HCT116 (cell line): ENCODE measurements at regions not wholly inside any gene's neighbourhood (a gene's known extent, or its start where the extent isn't known, plus 50 kb on each side); places are given as distances from the start of the nearest gene placed in this dataset.

Experiments used
- ATAC-seq: fragments of 200-7000 bp; cut with Tn5 transposase; 2 replicates; pipeline ENCODE4 v1.9.1; 2020; ENCODE audit warnings: mild to moderate bottlenecking, moderate library complexity
- BruUV-seq: library from RNA; stranded (reverse); fragments of 400-500 nt; replicated peaks from 2 replicates; lab custom pipeline; 2021; lab: Mats Ljungman, UMichigan
- CTCF ChIA-PET: fragments of 300-600 bp; sonication (Branson Sonifier 250); formaldehyde crosslinking; loops from one replicate; lab custom pipeline; 2021; ENCODE audit warnings: antibody characterized with exemption; lab: Charles Lee
- POLR2A ChIA-PET: fragments of 300-600, 350-600 bp; sonication (Branson Sonifier 250); formaldehyde crosslinking; loops from one replicate; lab custom pipeline; 2021; ENCODE audit warnings: antibody characterized with exemption; lab: Charles Lee
- RAD21 ChIA-PET, 2 experiments: fragments of 300-600 bp; sonication (Branson Sonifier 250); formaldehyde crosslinking; loops; one replicate each; lab custom pipeline; 2023; ENCODE audit warnings: low total read pairs in 2 of 2; ENCODE audit not compliant: uncharacterized antibody in 2 of 2, unreplicated experiment in 2 of 2, low non-redundant PET in 1 of 2; lab: Charles Lee
- DNase-seq: peaks from one replicate; pipeline ENCODE4 v3.0.0-alpha.2; 2010; ENCODE audit warnings: low read depth, low spot score
- H2AFZ ChIP-seq: fragments of 200-600 bp; shearing (Covaris generic), sonication (generic); 2 replicates; pipeline ENCODE4 v1.6.1; 2017; ENCODE audit warnings: low read depth, mixed run types, mixed read lengths, antibody characterized with exemption, low read length; ENCODE audit not compliant: poor library complexity, severe bottlenecking
- H3K27ac ChIP-seq: 2 replicates; pipeline ENCODE4 v1.5.1; 2012; ENCODE audit warnings: low read depth, low read length
- H3K27me3 ChIP-seq: fragments of 200-600 bp; sonication (generic); 2 replicates; pipeline ENCODE4 v1.6.1; 2016; ENCODE audit warnings: mixed run types, low read length, mixed read lengths; ENCODE audit not compliant: insufficient read depth
- H3K36me3 ChIP-seq, 2 experiments: fragments of 200-500 bp in 1 of 2; fragments of 200-600 bp in 1 of 2; sonication (Bioruptor generic) in 1 of 2; sonication (generic) in 1 of 2; 2 replicates each; pipeline versions ENCODE4 v1.5.1 to v1.6.1; 2014 to 2016; ENCODE audit warnings: low read length in 2 of 2, inconsistent platforms in 1 of 2, mixed read lengths in 1 of 2, mixed run types in 1 of 2; ENCODE audit not compliant: insufficient read depth in 2 of 2, control insufficient read depth in 1 of 2
- H3K4me1 ChIP-seq, 2 experiments: fragments of 200-600 bp in 1 of 2; sonication (generic) in 1 of 2; 2 replicates each; pipeline versions ENCODE4 v1.5.1 to v1.6.1; 2012 to 2017; ENCODE audit warnings: low read length in 2 of 2, inconsistent platforms in 1 of 2, mild to moderate bottlenecking in 1 of 2, mixed read lengths in 1 of 2, mixed run types in 1 of 2, moderate library complexity in 1 of 2; ENCODE audit not compliant: insufficient read depth in 2 of 2, control insufficient read depth in 1 of 2
- H3K4me2 ChIP-seq: fragments of 200-600 bp; sonication (generic); 2 replicates; pipeline ENCODE4 v1.6.1; 2017; ENCODE audit warnings: mixed run types, low read length, mixed read lengths
- H3K4me3 ChIP-seq, 2 experiments: fragments of 200-600 bp in 1 of 2; sonication (generic) in 1 of 2; replicated peaks in 1 of 2; 2 replicates each; pipeline ENCODE4 v1.5.1; 2011 to 2016; ENCODE audit warnings: low read length in 2 of 2, control low read depth in 1 of 2, low read depth in 1 of 2, mild to moderate bottlenecking in 1 of 2, mixed read lengths in 1 of 2, mixed run types in 1 of 2
- H3K79me2 ChIP-seq: fragments of 200-600 bp; sonication (generic); 2 replicates; pipeline ENCODE4 v1.6.1; 2017; ENCODE audit warnings: mild to moderate bottlenecking, mixed run types, low read length, moderate library complexity, mixed read lengths; ENCODE audit not compliant: insufficient read depth
- H3K9ac ChIP-seq: fragments of 200-600 bp; sonication (generic); 2 replicates; pipeline ENCODE4 v1.6.1; 2016; ENCODE audit warnings: low read length, mixed read lengths
- H3K9me2 ChIP-seq: fragments of 200-600 bp; sonication (generic), shearing (Covaris generic); 2 replicates; pipeline ENCODE4 v1.6.1; 2017; ENCODE audit warnings: mixed run types, mild to moderate bottlenecking, moderate library complexity; ENCODE audit not compliant: insufficient read depth
- H3K9me3 ChIP-seq, 2 experiments: fragments of 200-500 bp in 1 of 2; fragments of 200-600 bp in 1 of 2; sonication (Bioruptor generic) in 1 of 2; sonication (generic) in 1 of 2; 2 replicates each; pipeline ENCODE4 v1.6.1; 2014 to 2017; ENCODE audit warnings: low read length in 2 of 2, mixed read lengths in 2 of 2, inconsistent platforms in 1 of 2, low read depth in 1 of 2, mild to moderate bottlenecking in 1 of 2, mixed run types in 1 of 2, moderate library complexity in 1 of 2; ENCODE audit not compliant: control insufficient read depth in 1 of 2, insufficient read depth in 1 of 2
- H4K20me1 ChIP-seq: fragments of 200-600 bp; sonication (generic), shearing (Covaris generic); 2 replicates; pipeline ENCODE4 v1.6.1; 2017; ENCODE audit warnings: mixed run types, mild to moderate bottlenecking, moderate library complexity; ENCODE audit not compliant: insufficient read depth
- ATF3 ChIP-seq: IDR thresholded peaks from 2 replicates; pipeline ENCODE4 v1.6.1; 2012
- CBX3 ChIP-seq: IDR thresholded peaks from 2 replicates; pipeline ENCODE4 v1.6.1; 2012; ENCODE audit warnings: low read depth
- CEBPB ChIP-seq: IDR thresholded peaks from 2 replicates; pipeline ENCODE4 v1.6.1; 2012; ENCODE audit warnings: low read depth
- CTCF ChIP-seq, 3 experiments: fragments of 200-600 bp in 1 of 3; sonication (generic) in 1 of 3; IDR thresholded peaks in 2 of 3; conservative IDR thresholded peaks in 1 of 3; 2 replicates each; pipeline ENCODE4 v1.5.1; 2012 to 2017; ENCODE audit warnings: low read depth in 2 of 3, low read length in 2 of 3, antibody characterized with exemption in 1 of 3, borderline replicate concordance in 1 of 3, control low read depth in 1 of 3, mild to moderate bottlenecking in 1 of 3, mixed read lengths in 1 of 3, mixed run types in 1 of 3, moderate library complexity in 1 of 3; ENCODE audit not compliant: insufficient read depth in 1 of 3
- EGR1 ChIP-seq: IDR thresholded peaks from 2 replicates; pipeline ENCODE4 v1.6.1; 2012; ENCODE audit warnings: low read depth
- ELF1 ChIP-seq: IDR thresholded peaks from 2 replicates; pipeline ENCODE4 v1.6.1; 2012; ENCODE audit warnings: low read depth, borderline replicate concordance
- EZH2 ChIP-seq: fragments of 200-600 bp; sonication (generic); IDR thresholded peaks from 2 replicates; pipeline ENCODE4 v1.6.1; 2017; ENCODE audit warnings: antibody characterized with exemption, mixed run types
- EZH2phosphoT487 ChIP-seq: fragments of 200-600 bp; IDR thresholded peaks from 2 replicates; pipeline ENCODE4 v1.6.1; 2018; ENCODE audit warnings: antibody characterized with exemption, borderline replicate concordance
- JUND ChIP-seq: IDR thresholded peaks from 2 replicates; pipeline ENCODE4 v1.6.1; 2012
- MAX ChIP-seq: IDR thresholded peaks from 2 replicates; pipeline ENCODE4 v1.6.1; 2012
- POLR2A ChIP-seq: IDR thresholded peaks from 2 replicates; pipeline ENCODE4 v1.7.0; 2011; ENCODE audit warnings: borderline replicate concordance; ENCODE audit not compliant: insufficient read depth, insufficient read length; ENCODE audit errors: extremely low read depth
- POLR2AphosphoS5 ChIP-seq: IDR thresholded peaks from 2 replicates; pipeline ENCODE4 v1.6.1; 2011; ENCODE audit warnings: mild to moderate bottlenecking, low read depth, low read length, moderate library complexity
- RAD21 ChIP-seq: IDR thresholded peaks from 2 replicates; pipeline ENCODE4 v1.6.1; 2012; ENCODE audit warnings: low read depth, mild to moderate bottlenecking
- REST ChIP-seq: IDR thresholded peaks from 2 replicates; pipeline ENCODE4 v1.6.1; 2012; ENCODE audit warnings: low read depth
- SIN3A ChIP-seq: IDR thresholded peaks from 2 replicates; pipeline ENCODE4 v1.6.1; 2012; ENCODE audit warnings: low read depth
- SP1 ChIP-seq: IDR thresholded peaks from 2 replicates; pipeline ENCODE4 v1.6.1; 2012; ENCODE audit warnings: low read depth
- SRF ChIP-seq: IDR thresholded peaks from 2 replicates; pipeline ENCODE4 v1.6.1; 2012; ENCODE audit warnings: low read depth
- YY1 ChIP-seq: IDR thresholded peaks from 2 replicates; pipeline ENCODE4 v1.6.1; 2011; ENCODE audit warnings: low read length, low read depth, moderate library complexity, mild to moderate bottlenecking; ENCODE audit not compliant: insufficient replicate concordance; ENCODE audit errors: extremely low read depth
- ZBTB33 ChIP-seq: IDR thresholded peaks from 2 replicates; pipeline ENCODE4 v1.6.1; 2011; ENCODE audit warnings: mild to moderate bottlenecking, low read length, moderate library complexity; ENCODE audit not compliant: insufficient replicate concordance; ENCODE audit errors: extremely low read depth
- ZNF274 ChIP-seq: fragments of 200-500 bp; sonication (Bioruptor generic); IDR thresholded peaks from 2 replicates; pipeline ENCODE4 v1.6.1; 2014; ENCODE audit warnings: mild to moderate bottlenecking, low read depth, low read length, inconsistent platforms
- intact Hi-C: fragments of 100-400 bp; cut with micrococcal nuclease; formaldehyde crosslinking; loops from 2 replicates; pipeline ENCODE4 v1.10.0; 2022

- no peak overlapping the region for H3K9ac ChIP-seq
- no peaks in the 10 kb centered on the region for H3K27me3 ChIP-seq
- ChIA-PET POLR2A (no interaction called here), CTCF (no interaction called here)
- H4K20me1 ChIP-seq: no peaks in the 10 kb centered on the region
- ATAC-seq: no peak
- H3K4me1 ChIP-seq: 0 out of 4 replicates have a peak, but pooled peaks cover 0 to 3% of the 10 kb centered on the region in 2 experiments
- H2AFZ ChIP-seq: no peak overlapping the region
- no peaks in the 10 kb centered on the region for H3K9me3 ChIP-seq
- no peak overlapping the region for H3K4me2 ChIP-seq
- H3K36me3 ChIP-seq: no peaks in the 10 kb centered on the region
- TF ChIP-seq ATF3 (no peak), POLR2A (no peak), RAD21 (no peak), EGR1 (no peak), ELF1 (no peak), MAX (no peak), EZH2 (no peak), SIN3A (no peak), SRF (no peak), POLR2AphosphoS5 (no peak), SP1 (no peak), CBX3 (no peak), YY1 (no peak), EZH2phosphoT487 (no peak), JUND (no peak), ZBTB33 (no peak), CEBPB (no peak), CTCF (IDR thresholded peaks at IDR 0.05 in 2 of 3, conservative IDR thresholded peaks at IDR 0.05 in 1 of 3; ENCODE audit: borderline replicate concordance in 1 of 3, insufficient read depth in 1 of 3, low read depth in 2 of 3, low read length in 2 of 3) (no peak), ZNF274 (no peak), REST (no peak)
- TF ChIP-seq, all 23 proteins: peak for 0
- Histone ChIP-seq H3K27ac (no peak overlapping the region), H3K9me2 (no peaks in the 10 kb centered on the region), H3K79me2 (no peaks in the 10 kb centered on the region), H3K4me3 (no peak overlapping the region)
- RAD21 ChIA-PET: no interaction called here
- no peak for DNase-seq
- intact Hi-C loops: no loop called here
- no TSS peak for BruUV-seq
These were observed 1616.1 kb downstream of the C4orf33 start for GRCh38 chr4:130712038-130712437.
